CD14-positive monocyte (primary cell): ENCODE measurements at regions not wholly inside any gene's neighbourhood (a gene's known extent, or its start where the extent isn't known, plus 50 kb on each side); places are given as distances from the start of the nearest gene placed in this dataset.

Experiments used
- DNase-seq, 3 donors: peaks; one replicate each; pipeline ENCODE4 v3.0.0-alpha.2; 2011 to 2022
- H2AFZ ChIP-seq: 2 replicates; pipeline ENCODE4 v1.6.0; 2012; ENCODE audit warnings: mild to moderate bottlenecking, low read depth, low read length, inconsistent platforms; ENCODE audit not compliant: insufficient read depth, poor library complexity, severe bottlenecking
- H3K27ac ChIP-seq, 2 donors: 1 replicate in 1 of 2; 2 replicates in 1 of 2; pipeline ENCODE4 v1.5.1; 2012 to 2013; ENCODE audit warnings: low read length in 2 of 2, control low read depth in 1 of 2, inconsistent platforms in 1 of 2, low read depth in 1 of 2, mild to moderate bottlenecking in 1 of 2
- H3K27me3 ChIP-seq, 2 donors: one replicate each; pipeline versions ENCODE4 v1.6.0 to v1.6.1; 2011 to 2013; ENCODE audit warnings: low read length in 2 of 2; ENCODE audit not compliant: control insufficient read depth in 2 of 2, insufficient read depth in 2 of 2
- H3K36me3 ChIP-seq, 2 donors: replicated peaks in 1 of 2; 1 replicate in 1 of 2; 2 replicates in 1 of 2; pipeline versions ENCODE4 v1.5.1 to v1.6.1; 2012 to 2013; ENCODE audit warnings: low read length in 2 of 2, control low read depth in 1 of 2, inconsistent platforms in 1 of 2, mild to moderate bottlenecking in 1 of 2; ENCODE audit not compliant: insufficient read depth in 2 of 2, control insufficient read depth in 1 of 2
- H3K4me1 ChIP-seq, 2 donors: 1 replicate in 1 of 2; 2 replicates in 1 of 2; pipeline versions ENCODE4 v1.5.1 to v1.6.1; 2012 to 2013; ENCODE audit warnings: low read length in 2 of 2, control low read depth in 1 of 2, inconsistent platforms in 1 of 2, mild to moderate bottlenecking in 1 of 2, moderate library complexity in 1 of 2; ENCODE audit not compliant: insufficient read depth in 2 of 2, control insufficient read depth in 1 of 2
- H3K4me2 ChIP-seq: replicated peaks from 2 replicates; pipeline ENCODE3; 2012; ENCODE audit warnings: low read length, moderate library complexity, mild to moderate bottlenecking; ENCODE audit not compliant: poor library complexity, severe bottlenecking; ENCODE audit errors: extremely low read depth
- H3K4me3 ChIP-seq, 3 experiments: fragments of 200-600 bp in 1 of 3; sonication (generic) in 1 of 3; replicated peaks in 1 of 3; 1 replicate in 2 of 3; 2 replicates in 1 of 3; pipeline ENCODE4 v1.5.1; 2011 to 2013; ENCODE audit warnings: low read length in 3 of 3, mild to moderate bottlenecking in 3 of 3, control low read depth in 2 of 3, low read depth in 2 of 3, inconsistent platforms in 1 of 3, moderate library complexity in 1 of 3
- H3K79me2 ChIP-seq: 2 replicates; pipeline ENCODE4 v1.6.0; 2012; ENCODE audit warnings: mild to moderate bottlenecking, control low read depth, inconsistent platforms, low read length, moderate library complexity; ENCODE audit not compliant: insufficient read depth
- H3K9ac ChIP-seq: 2 replicates; pipeline ENCODE4 v1.6.0; 2017; ENCODE audit warnings: low read length, mild to moderate bottlenecking; ENCODE audit not compliant: insufficient read depth, poor library complexity, severe bottlenecking
- H3K9me3 ChIP-seq, 2 donors: replicated peaks in 1 of 2; 1 replicate in 1 of 2; 2 replicates in 1 of 2; pipeline versions ENCODE4 v1.5.1 to v1.6.1; 2012 to 2013; ENCODE audit warnings: low read length in 2 of 2, control low read depth in 1 of 2; ENCODE audit not compliant: control insufficient read depth in 1 of 2, insufficient read depth in 1 of 2
- H4K20me1 ChIP-seq: 2 replicates; pipeline ENCODE4 v1.6.0; 2012; ENCODE audit warnings: mild to moderate bottlenecking, low read length, control low read depth, moderate library complexity; ENCODE audit not compliant: insufficient read depth
- H3K27ac Mint-ChIP-seq, 7 donors: one replicate each; pipeline ENCODE4 v1.8.0; 2020; ENCODE audit warnings: mild to moderate bottlenecking in 7 of 7, mixed read lengths in 7 of 7, moderate library complexity in 6 of 7, inconsistent platforms in 2 of 7
- H3K27me3 Mint-ChIP-seq, 3 donors: one replicate each; pipeline ENCODE4 v1.8.0; 2021 to 2022; ENCODE audit warnings: low read depth in 3 of 3, mild to moderate bottlenecking in 3 of 3, mixed read lengths in 3 of 3, moderate library complexity in 3 of 3, inconsistent platforms in 1 of 3
- H3K36me3 Mint-ChIP-seq, 2 donors: one replicate each; pipeline ENCODE4 v1.8.0; 2020; ENCODE audit warnings: mixed read lengths in 2 of 2, inconsistent platforms in 1 of 2, mild to moderate bottlenecking in 1 of 2
- H3K4me1 Mint-ChIP-seq: one replicate; pipeline ENCODE4 v1.8.0; 2020; ENCODE audit warnings: mild to moderate bottlenecking, mixed read lengths
- H3K4me3 Mint-ChIP-seq, 2 donors: one replicate each; pipeline ENCODE4 v1.8.0; 2020; ENCODE audit warnings: mild to moderate bottlenecking in 2 of 2, mixed read lengths in 2 of 2, moderate library complexity in 1 of 2
- H3K9me3 Mint-ChIP-seq, 7 donors: one replicate each; pipeline ENCODE4 v1.8.0; 2020 to 2022; ENCODE audit warnings: mixed read lengths in 7 of 7, mild to moderate bottlenecking in 6 of 7, moderate library complexity in 6 of 7, inconsistent platforms in 2 of 7
- CTCF ChIP-seq: fragments of 200-600 bp; IDR thresholded peaks from one replicate; pipeline ENCODE4 v1.8.0; 2022; ENCODE audit warnings: antibody characterized with exemption, mild to moderate bottlenecking
- WGBS: methylation state at CpG from one replicate; pipeline ENCODE4 v1.1.5; 2013; ENCODE audit warnings: missing lambda C conversion rate; ENCODE audit not compliant: insufficient coverage; 5-methylcytosine and 5-hydroxymethylcytosine counted together
- intact Hi-C, 2 donors: fragments of 100-400 bp; cut with micrococcal nuclease; formaldehyde crosslinking; loops; one replicate each; pipeline versions ENCODE4 v1.15.0 to v1.15.1; 2023

- Histone ChIP-seq H3K4me2 (no peak overlapping the region), H3K9me3 (no peaks in the 10 kb centered on the region), H3K36me3 (no peaks in the 10 kb centered on the region), H3K4me1 (peaks cover 0 to 5% of the 10 kb centered on the region in 2 donors), H2AFZ (no peak overlapping the region), H3K9ac (no peak overlapping the region), H3K4me3 (no peak overlapping the region), H3K79me2 (no peaks in the 10 kb centered on the region), H3K27me3 (peaks cover 0 to 19% of the 10 kb centered on the region in 2 donors), H4K20me1 (no peaks in the 10 kb centered on the region), H3K27ac (no peak overlapping the region)
- H3K36me3 Mint-ChIP-seq = no peaks in the 10 kb centered on the region
- intact Hi-C loops = no loop called here
- peaks cover 0 to 2% (median 0%) of the 10 kb centered on the region in 7 donors for H3K9me3 Mint-ChIP-seq
- no peak for TF ChIP-seq CTCF
- H3K4me3 Mint-ChIP-seq = no peak overlapping the region
- peaks cover 5% of the 10 kb centered on the region for H3K4me1 Mint-ChIP-seq
- H3K27me3 Mint-ChIP-seq = peaks cover 17 to 35% (median 24%) of the 10 kb centered on the region in 3 donors
- DNase-seq = no peak
- 95% methylated on average over 6 of the region's 10 CpGs for WGBS
- no peak overlapping the region for H3K27ac Mint-ChIP-seq
Measured at GRCh38 chr17:45650561-45650960, 133.6 kb upstream of the CRHR1 start.

GRCh38 chr17:45651145-45651709 is 132.9 kb upstream of the CRHR1 start:
- H3K27ac ChIP-seq = no peak overlapping the region
- no peak overlapping the region for H3K4me2 ChIP-seq
- H3K4me1 ChIP-seq = peaks cover 0 to 3% of the 10 kb centered on the region in 2 donors
- no peaks in the 10 kb centered on the region for H3K9me3 ChIP-seq
- Mint-ChIP-seq H3K36me3 (no peaks in the 10 kb centered on the region), H3K4me3 (no peak overlapping the region), H3K27ac (no peak overlapping the region), H3K9me3 (peaks cover 0 to 2% (median 0%) of the 10 kb centered on the region in 7 donors), H3K4me1 (peaks cover 3% of the 10 kb centered on the region), H3K27me3 (peaks cover 15 to 30% (median 22%) of the 10 kb centered on the region in 3 donors)
- no peak overlapping the region for H3K9ac ChIP-seq
- H3K79me2 ChIP-seq = no peaks in the 10 kb centered on the region
- H2AFZ ChIP-seq = no peak overlapping the region
- no peak for DNase-seq
- intact Hi-C loops = no loop called here
- H3K4me3 ChIP-seq = no peak overlapping the region
- peaks cover 0 to 13% of the 10 kb centered on the region in 2 donors for H3K27me3 ChIP-seq
- WGBS = 92% methylated on average over 2 of the region's 8 CpGs
- no peak for TF ChIP-seq CTCF
- no peaks in the 10 kb centered on the region for H3K36me3 ChIP-seq
- no peaks in the 10 kb centered on the region for H4K20me1 ChIP-seq
